Suppressor macrophage treated with lipopolysaccharide for 4 hours (primary cell): ENCODE measurements at regions not wholly inside any gene's neighbourhood (a gene's known extent, or its start where the extent isn't known, plus 50 kb on each side); places are given as distances from the start of the nearest gene placed in this dataset.

Experiments
- DNase-seq: peaks from one replicate; pipeline ENCODE4 v3.0.0-alpha.2; 2020

GRCh38 chr6:152905551-152906299 is 77.1 kb downstream of the FBXO5 start:
- no peak for DNase-seq

GRCh38 chr6:152909241-152909640 is 73.6 kb downstream of the FBXO5 start:
- no peak for DNase-seq

DNA sequence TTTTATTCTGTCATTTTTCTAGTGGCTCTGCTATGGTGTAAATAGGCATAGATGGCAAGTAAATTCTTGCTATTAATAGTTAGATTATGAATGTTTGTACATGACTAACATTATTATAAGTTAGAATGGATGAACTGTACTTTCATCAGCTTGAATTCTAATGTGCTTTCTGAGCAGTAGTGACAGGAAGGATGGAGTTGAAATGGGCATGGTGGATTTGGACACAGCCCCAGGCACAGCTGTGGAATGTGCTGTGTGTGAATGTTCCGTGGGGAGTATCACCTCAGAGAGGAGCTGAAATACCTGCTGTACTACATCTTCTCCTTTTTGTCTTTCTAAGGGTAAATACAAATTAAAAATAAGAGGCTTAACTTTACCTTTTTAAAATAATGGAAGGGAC is 66.8 kb downstream of the FBXO5 start:
- DNase-seq, result no peak

- peak; percentile 10 for DNase-seq
Observed at GRCh38 chr6:152918991-152919390, 63.9 kb downstream of the FBXO5 start.

GRCh38 chr6:152920016-152920415 is 62.8 kb downstream of the FBXO5 start:
- DNase-seq, result no peak
